Activated naive CD8-positive, alpha-beta T cell treated with anti-CD3 and anti-CD28 coated beads, Interleukin-2, amount 50 U/mL, for 24 hours (primary cell): ENCODE measurements at regions not wholly inside any gene's neighbourhood (a gene's known extent, or its start where the extent isn't known, plus 50 kb on each side); places are given as distances from the start of the nearest gene placed in this dataset.

Source experiments
- ATAC-seq: fragments of 150-1000 bp; cut with Tn5 transposase; one replicate; pipeline ENCODE4 v1.10.0; 2021
- DNase-seq: peaks from one replicate; pipeline ENCODE4 v3.0.0; 2021
- H3K27ac Mint-ChIP-seq: one replicate; pipeline ENCODE4 v1.8.0; 2021; ENCODE audit warnings: mild to moderate bottlenecking, mixed read lengths
- H3K27me3 Mint-ChIP-seq: one replicate; pipeline ENCODE4 v1.8.0; 2021; ENCODE audit warnings: mixed read lengths
- H3K36me3 Mint-ChIP-seq: one replicate; pipeline ENCODE4 v1.8.0; 2021; ENCODE audit warnings: low read depth, mixed read lengths
- H3K4me1 Mint-ChIP-seq: one replicate; pipeline ENCODE4 v1.8.0; 2021; ENCODE audit warnings: mixed read lengths
- H3K4me3 Mint-ChIP-seq: one replicate; pipeline ENCODE4 v1.8.0; 2021; ENCODE audit warnings: mild to moderate bottlenecking, moderate library complexity, mixed read lengths
- H3K9me3 Mint-ChIP-seq: one replicate; pipeline ENCODE4 v1.8.0; 2021; ENCODE audit warnings: mixed read lengths

- no peak for DNase-seq
- ATAC-seq, result no peak
- Mint-ChIP-seq H3K4me1 (no peaks in the 10 kb centered on the region), H3K27ac (no peak overlapping the region), H3K36me3 (no peaks in the 10 kb centered on the region), H3K27me3 (peaks cover 13% of the 10 kb centered on the region), H3K4me3 (no peak overlapping the region), H3K9me3 (peaks cover 14% of the 10 kb centered on the region)
Observed at GRCh38 chr3:139095803-139096466, 51.2 kb upstream of the PRR23C start.

GRCh38 chr3:139096670-139097069 is 52.0 kb upstream of the PRR23C start:
- Mint-ChIP-seq H3K4me1 (no peaks in the 10 kb centered on the region), H3K27ac (no peak overlapping the region), H3K27me3 (peaks cover 13% of the 10 kb centered on the region), H3K4me3 (no peak overlapping the region), H3K36me3 (no peaks in the 10 kb centered on the region), H3K9me3 (peaks cover 14% of the 10 kb centered on the region)
- no peak for DNase-seq
- ATAC-seq, result no peak

DNA sequence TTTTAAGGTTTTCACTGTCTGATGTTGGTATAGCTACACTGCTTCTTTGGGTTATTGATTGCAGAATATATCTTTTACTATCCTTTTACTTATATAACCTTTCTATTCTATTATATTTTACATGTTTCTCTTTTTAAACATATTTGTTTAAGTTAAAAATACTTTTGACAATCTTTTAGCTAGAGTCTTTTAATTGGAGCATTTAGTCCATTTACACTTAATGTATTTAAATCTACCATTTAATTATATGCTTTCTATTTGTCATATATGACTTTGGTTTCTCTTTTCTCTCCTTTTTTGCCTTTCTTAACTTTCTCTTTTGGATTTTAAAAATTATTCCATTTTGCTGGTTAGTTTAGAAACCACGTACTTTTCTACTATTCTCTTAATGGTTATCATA is 53.7 kb upstream of the PRR23C start:
- DNase-seq (no peak), ATAC-seq (no peak)
- no peaks in the 10 kb centered on the region for H3K4me1 Mint-ChIP-seq
- peaks cover 4% of the 10 kb centered on the region for H3K9me3 Mint-ChIP-seq
- H3K4me3 Mint-ChIP-seq, result no peak overlapping the region
- no peak overlapping the region for H3K27ac Mint-ChIP-seq
- H3K36me3 Mint-ChIP-seq, result no peaks in the 10 kb centered on the region
- H3K27me3 Mint-ChIP-seq, result peaks cover 8% of the 10 kb centered on the region

GRCh38 chr3:139099968-139100817 is 55.5 kb upstream of the PRR23C start:
- Mint-ChIP-seq H3K27ac (no peak overlapping the region), H3K4me3 (no peak overlapping the region), H3K4me1 (no peaks in the 10 kb centered on the region), H3K9me3 (peaks cover 4% of the 10 kb centered on the region), H3K36me3 (no peaks in the 10 kb centered on the region), H3K27me3 (peaks cover 5% of the 10 kb centered on the region)
- DNase-seq, result no peak
- ATAC-seq, result no peak

- no peak for ATAC-seq
- Mint-ChIP-seq H3K9me3 (peaks cover 4% of the 10 kb centered on the region), H3K36me3 (no peaks in the 10 kb centered on the region), H3K27ac (no peak overlapping the region), H3K27me3 (peaks cover 8% of the 10 kb centered on the region), H3K4me3 (no peak overlapping the region), H3K4me1 (no peaks in the 10 kb centered on the region)
- DNase-seq, result no peak
Observed at GRCh38 chr3:139100821-139101220, 56.1 kb upstream of the PRR23C start.

DNA sequence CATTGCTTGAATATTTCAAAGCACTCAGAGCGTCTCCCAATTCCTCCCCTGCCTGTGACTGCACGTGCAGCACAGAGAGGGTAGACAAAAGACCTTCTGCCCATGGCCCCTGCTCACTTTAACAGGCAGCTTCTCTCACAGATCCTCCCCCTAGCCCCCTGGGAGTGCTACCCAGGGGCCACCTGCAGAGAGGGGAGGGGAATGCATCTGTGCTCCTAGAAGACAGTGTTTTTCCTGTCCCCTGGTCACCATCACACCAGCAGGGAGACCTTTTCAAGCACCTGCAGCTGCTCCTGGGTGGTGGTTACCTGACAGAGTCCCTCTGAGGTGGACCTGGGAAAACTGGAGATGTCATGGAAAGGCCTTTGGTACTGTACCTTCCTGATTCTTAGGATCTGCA is 56.7 kb upstream of the PRR23C start:
- ATAC-seq (no peak), DNase-seq (no peak)
- no peak overlapping the region for H3K4me3 Mint-ChIP-seq
- H3K27me3 Mint-ChIP-seq, result peaks cover 8% of the 10 kb centered on the region
- H3K4me1 Mint-ChIP-seq, result no peaks in the 10 kb centered on the region
- H3K9me3 Mint-ChIP-seq, result peaks cover 4% of the 10 kb centered on the region
- no peaks in the 10 kb centered on the region for H3K36me3 Mint-ChIP-seq
- no peak overlapping the region for H3K27ac Mint-ChIP-seq

DNA sequence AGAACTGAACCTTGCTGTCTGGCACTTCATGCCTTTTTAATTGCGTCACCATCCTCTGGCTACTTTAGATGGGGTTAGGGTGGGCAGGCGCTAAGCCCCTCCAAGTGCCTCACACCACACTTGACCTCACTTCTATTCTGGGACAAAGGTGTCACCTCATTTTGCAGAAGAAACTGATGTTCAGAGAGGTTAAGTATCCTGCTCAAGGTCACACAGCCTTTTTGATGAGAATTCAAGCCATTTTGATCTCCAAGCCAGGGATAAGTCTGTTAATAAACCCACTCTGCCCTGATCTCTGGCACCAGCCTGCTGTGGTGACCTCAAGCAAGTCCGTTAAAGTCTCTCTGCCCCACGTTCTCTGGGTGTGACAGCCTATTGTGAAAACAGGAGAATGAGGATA is 58.8 kb upstream of the PRR23C start:
- Mint-ChIP-seq H3K9me3 (no peaks in the 10 kb centered on the region), H3K27ac (no peak overlapping the region), H3K36me3 (no peaks in the 10 kb centered on the region), H3K4me3 (no peak overlapping the region), H3K4me1 (no peaks in the 10 kb centered on the region), H3K27me3 (peaks cover 9% of the 10 kb centered on the region)
- ATAC-seq, result no peak
- DNase-seq, result no peak

DNA sequence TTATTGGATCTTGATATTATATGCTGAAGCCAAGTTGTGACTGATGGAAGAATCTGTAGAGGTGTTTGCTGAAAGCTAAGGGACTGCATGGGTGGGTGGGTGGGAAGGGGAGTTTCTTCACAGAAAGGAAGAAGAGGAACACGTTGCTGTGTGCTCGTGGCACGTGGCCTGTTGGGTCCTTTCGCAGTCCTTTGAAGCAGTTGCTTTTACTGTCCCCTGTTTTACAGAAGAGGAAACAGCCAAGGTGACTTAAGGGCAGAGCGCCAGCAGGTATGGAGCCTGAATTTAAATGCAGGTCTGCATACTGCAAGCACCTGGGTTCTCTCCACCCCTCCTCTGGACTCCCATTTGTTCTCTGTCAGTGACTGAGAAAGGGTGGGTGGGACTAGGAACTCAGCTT is 59.4 kb upstream of the PRR23C start:
- peaks cover 6% of the 10 kb centered on the region for H3K27me3 Mint-ChIP-seq
- H3K27ac Mint-ChIP-seq, result no peak overlapping the region
- H3K9me3 Mint-ChIP-seq, result no peaks in the 10 kb centered on the region
- H3K4me1 Mint-ChIP-seq, result no peaks in the 10 kb centered on the region
- ATAC-seq, result no peak
- no peaks in the 10 kb centered on the region for H3K36me3 Mint-ChIP-seq
- DNase-seq, result no peak
- no peak overlapping the region for H3K4me3 Mint-ChIP-seq

DNA sequence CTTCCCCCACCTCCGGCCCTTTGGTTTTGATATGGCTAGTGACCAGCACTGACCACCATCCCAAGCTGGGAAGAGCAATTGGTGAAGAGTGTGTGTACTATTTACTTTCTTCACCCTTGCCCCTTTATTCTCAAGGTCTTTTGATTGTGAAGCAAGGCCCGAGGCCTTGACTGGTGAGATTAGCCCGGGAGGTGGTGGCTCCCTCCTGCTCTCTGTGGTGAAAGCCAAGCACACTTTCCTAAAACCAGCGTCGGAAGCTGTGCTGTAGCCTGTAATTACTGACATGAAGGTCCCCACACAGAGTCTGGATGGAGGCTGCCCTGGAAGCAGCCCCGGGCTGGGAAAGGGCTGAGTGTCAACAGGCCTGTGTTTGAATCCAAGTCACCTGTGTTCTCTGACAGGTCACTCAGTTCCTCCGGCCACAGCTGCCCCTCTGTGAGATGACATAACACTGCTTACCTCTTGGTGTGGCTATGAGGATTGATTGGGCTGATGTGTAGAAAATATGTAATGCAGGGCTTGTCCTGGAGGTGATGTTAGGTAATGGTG is 60.5 kb upstream of the PRR23C start:
- Mint-ChIP-seq H3K9me3 (no peaks in the 10 kb centered on the region), H3K4me3 (no peak overlapping the region), H3K27ac (no peak overlapping the region), H3K4me1 (peaks cover 2% of the 10 kb centered on the region), H3K36me3 (no peaks in the 10 kb centered on the region), H3K27me3 (peaks cover 6% of the 10 kb centered on the region)
- ATAC-seq (no peak), DNase-seq (no peak)

- Mint-ChIP-seq H3K27me3 (peaks cover 11% of the 10 kb centered on the region), H3K27ac (no peak overlapping the region), H3K4me3 (no peak overlapping the region), H3K36me3 (no peaks in the 10 kb centered on the region), H3K4me1 (peaks cover 4% of the 10 kb centered on the region), H3K9me3 (no peaks in the 10 kb centered on the region)
- DNase-seq, result no peak
- ATAC-seq, result no peak
Observed at GRCh38 chr3:139106013-139106932, 61.6 kb upstream of the PRR23C start.

DNA sequence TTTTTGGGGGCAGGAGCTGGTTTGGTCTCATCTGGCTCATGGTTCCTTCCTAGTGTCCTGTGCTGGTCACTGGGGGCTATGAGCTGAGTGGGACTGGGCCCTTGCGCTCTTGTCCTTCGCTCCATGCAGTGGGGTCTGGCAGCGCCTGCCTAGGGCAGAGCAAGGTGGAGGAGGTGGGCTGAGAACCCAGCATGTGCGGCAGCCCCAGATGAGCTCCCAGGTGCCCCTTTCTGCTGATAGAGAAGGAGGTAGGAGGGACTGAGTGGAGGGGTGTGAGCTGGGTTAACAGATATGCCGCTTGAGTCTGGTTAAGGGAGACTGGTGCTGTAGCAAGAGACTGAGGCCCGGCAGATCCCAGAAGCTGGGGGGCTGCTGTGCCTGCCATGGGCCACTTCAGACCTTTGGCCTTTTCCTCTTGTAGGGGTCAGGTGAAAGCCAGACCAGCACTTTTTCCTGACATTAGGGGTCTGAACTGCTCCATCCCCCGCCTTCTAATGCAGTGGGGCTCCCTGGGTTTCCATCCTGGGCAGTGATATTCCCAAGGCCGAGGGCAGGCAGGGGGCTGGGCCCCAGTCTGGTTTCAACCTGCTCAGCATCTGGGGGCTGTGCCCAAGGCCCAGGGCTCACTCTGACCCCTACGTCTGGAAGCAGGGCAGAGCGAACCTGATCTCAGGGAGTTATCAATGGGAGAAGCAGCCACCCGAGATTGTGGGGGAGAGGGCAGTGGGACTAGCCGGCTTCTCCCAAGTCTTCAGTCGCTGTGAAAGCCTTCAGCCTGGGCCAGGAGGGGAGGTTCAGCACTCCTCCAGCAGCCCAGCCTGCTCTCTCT is 62.9 kb upstream of the PRR23C start:
- H3K9me3 Mint-ChIP-seq, result no peaks in the 10 kb centered on the region
- ATAC-seq (no peak), DNase-seq (no peak)
- peaks cover 4% of the 10 kb centered on the region for H3K4me1 Mint-ChIP-seq
- no peaks in the 10 kb centered on the region for H3K36me3 Mint-ChIP-seq
- H3K27ac Mint-ChIP-seq, result no peak overlapping the region
- peaks cover 18% of the 10 kb centered on the region for H3K27me3 Mint-ChIP-seq
- no peak overlapping the region for H3K4me3 Mint-ChIP-seq

DNA sequence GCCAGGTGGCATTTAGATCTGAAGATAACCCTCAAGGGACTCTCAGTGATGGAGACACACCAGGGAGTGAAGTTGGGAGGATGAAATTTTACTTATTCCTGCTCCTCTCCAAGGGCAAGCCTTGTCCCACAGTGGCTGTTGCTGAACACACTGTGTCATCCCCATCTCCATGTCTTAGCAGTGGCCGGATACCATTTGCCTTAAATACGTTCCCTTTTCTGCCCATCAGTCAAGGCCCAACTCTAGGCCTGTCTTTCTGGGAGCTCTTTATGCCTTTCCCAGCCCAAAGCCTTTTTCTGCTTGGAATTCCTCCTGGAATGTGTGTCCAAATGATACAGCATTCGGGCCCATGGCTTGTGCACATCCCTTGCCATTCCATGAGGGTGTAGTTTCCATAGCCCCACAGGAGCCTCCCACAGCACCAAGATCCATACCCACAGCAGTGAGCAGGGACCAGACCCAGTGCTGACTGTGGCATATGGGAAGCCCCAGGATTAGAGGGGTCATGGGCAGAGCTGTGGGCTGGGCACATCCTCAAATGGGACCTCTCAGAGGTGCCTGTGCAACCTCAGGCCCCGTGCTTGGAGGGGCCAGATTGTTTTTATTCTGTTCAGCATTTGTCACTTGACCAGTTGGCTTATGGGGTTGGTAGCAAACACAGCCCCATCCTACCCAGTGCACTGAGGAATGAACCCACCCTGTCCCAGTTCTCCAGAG is 63.7 kb upstream of the PRR23C start:
- H3K36me3 Mint-ChIP-seq, result no peaks in the 10 kb centered on the region
- H3K27ac Mint-ChIP-seq, result no peak overlapping the region
- peaks cover 18% of the 10 kb centered on the region for H3K27me3 Mint-ChIP-seq
- ATAC-seq (no peak), DNase-seq (no peak)
- no peaks in the 10 kb centered on the region for H3K9me3 Mint-ChIP-seq
- H3K4me1 Mint-ChIP-seq, result peaks cover 4% of the 10 kb centered on the region
- no peak overlapping the region for H3K4me3 Mint-ChIP-seq

GRCh38 chr3:139109271-139109670 is 64.6 kb upstream of the PRR23C start:
- Mint-ChIP-seq H3K27me3 (peaks cover 17% of the 10 kb centered on the region), H3K36me3 (no peaks in the 10 kb centered on the region), H3K4me3 (no peak overlapping the region), H3K9me3 (no peaks in the 10 kb centered on the region), H3K4me1 (peaks cover 4% of the 10 kb centered on the region), H3K27ac (no peak overlapping the region)
- DNase-seq (no peak), ATAC-seq (no peak)
